ENCODE measurements at regions not wholly inside any gene's neighbourhood (a gene's known extent, or its start where the extent isn't known, plus 50 kb on each side); places are given as distances from the start of the nearest gene placed in this dataset.

GRCh38 chr5:159642379-159642778, 273.9 kb upstream of the ADRA1B start:
- TF ChIP-seq, protein P1, sequence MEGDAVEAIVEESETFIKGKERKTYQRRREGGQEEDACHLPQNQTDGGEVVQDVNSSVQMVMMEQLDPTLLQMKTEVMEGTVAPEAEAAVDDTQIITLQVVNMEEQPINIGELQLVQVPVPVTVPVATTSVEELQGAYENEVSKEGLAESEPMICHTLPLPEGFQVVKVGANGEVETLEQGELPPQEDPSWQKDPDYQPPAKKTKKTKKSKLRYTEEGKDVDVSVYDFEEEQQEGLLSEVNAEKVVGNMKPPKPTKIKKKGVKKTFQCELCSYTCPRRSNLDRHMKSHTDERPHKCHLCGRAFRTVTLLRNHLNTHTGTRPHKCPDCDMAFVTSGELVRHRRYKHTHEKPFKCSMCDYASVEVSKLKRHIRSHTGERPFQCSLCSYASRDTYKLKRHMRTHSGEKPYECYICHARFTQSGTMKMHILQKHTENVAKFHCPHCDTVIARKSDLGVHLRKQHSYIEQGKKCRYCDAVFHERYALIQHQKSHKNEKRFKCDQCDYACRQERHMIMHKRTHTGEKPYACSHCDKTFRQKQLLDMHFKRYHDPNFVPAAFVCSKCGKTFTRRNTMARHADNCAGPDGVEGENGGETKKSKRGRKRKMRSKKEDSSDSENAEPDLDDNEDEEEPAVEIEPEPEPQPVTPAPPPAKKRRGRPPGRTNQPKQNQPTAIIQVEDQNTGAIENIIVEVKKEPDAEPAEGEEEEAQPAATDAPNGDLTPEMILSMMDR (IDR thresholded peaks at IDR 0.05 in 8 of 11, conservative IDR thresholded peaks at IDR 0.05 in 3 of 11): no peak
- TF ChIP-seq POLR2A (IDR thresholded peaks at IDR 0.05) (no peak), POLR2AphosphoS5 (IDR thresholded peaks at IDR 0.05) (no peak)
